GM12864 (cell line): ENCODE measurements at regions not wholly inside any gene's neighbourhood (a gene's known extent, or its start where the extent isn't known, plus 50 kb on each side); places are given as distances from the start of the nearest gene placed in this dataset.

ENCODE experiments used
- DNase-seq: peaks from one replicate; pipeline ENCODE4 v3.0.0-alpha.2; 2011; ENCODE audit warnings: low read depth
- H3K4me3 ChIP-seq: 2 replicates; pipeline ENCODE4 v1.5.1; 2011; ENCODE audit warnings: mild to moderate bottlenecking, low read depth, low read length, control low read depth
- TF ChIP-seq, protein P1 (sequence below): IDR thresholded peaks from 2 replicates; pipeline ENCODE4 v1.5.1; 2011; ENCODE audit warnings: low read depth, mild to moderate bottlenecking, moderate library complexity, low read length, control low read depth, inconsistent platforms; ENCODE audit errors: missing control alignments

DNA sequence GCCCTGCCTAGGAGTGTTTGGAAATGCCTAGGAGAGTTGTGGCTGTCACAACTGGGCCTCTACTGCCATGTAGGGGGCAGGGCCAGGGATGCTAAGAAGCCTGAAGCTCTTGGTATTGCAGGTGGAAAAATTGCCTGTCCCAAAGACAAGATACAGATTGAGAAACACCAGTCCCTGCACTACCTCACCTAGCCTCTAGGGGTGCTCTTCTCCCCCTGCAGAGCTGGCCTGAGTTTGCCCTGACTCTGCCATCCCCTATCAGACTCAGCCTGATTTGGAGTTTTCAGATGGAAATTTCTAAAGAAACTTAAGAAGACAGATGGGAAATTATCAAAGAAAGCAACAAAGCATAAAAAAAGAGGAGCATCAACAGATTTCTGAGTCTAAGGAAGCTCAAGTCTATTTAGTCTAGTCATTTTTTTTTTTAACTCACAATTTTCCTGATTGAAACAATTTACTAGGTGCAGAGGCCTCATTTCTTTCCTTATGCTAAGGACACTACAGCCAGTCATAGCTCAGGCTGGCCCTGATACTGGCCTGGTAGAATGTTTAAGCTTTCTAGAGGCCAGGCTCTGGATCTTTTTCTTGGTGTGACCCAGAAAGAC, 61.4 kb upstream of the LRRN2 start:
- TF ChIP-seq, protein P1, sequence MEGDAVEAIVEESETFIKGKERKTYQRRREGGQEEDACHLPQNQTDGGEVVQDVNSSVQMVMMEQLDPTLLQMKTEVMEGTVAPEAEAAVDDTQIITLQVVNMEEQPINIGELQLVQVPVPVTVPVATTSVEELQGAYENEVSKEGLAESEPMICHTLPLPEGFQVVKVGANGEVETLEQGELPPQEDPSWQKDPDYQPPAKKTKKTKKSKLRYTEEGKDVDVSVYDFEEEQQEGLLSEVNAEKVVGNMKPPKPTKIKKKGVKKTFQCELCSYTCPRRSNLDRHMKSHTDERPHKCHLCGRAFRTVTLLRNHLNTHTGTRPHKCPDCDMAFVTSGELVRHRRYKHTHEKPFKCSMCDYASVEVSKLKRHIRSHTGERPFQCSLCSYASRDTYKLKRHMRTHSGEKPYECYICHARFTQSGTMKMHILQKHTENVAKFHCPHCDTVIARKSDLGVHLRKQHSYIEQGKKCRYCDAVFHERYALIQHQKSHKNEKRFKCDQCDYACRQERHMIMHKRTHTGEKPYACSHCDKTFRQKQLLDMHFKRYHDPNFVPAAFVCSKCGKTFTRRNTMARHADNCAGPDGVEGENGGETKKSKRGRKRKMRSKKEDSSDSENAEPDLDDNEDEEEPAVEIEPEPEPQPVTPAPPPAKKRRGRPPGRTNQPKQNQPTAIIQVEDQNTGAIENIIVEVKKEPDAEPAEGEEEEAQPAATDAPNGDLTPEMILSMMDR, result peak; percentile 99
- H3K4me3 ChIP-seq, result no peak overlapping the region
- DNase-seq, result peak; percentile 29

DNA sequence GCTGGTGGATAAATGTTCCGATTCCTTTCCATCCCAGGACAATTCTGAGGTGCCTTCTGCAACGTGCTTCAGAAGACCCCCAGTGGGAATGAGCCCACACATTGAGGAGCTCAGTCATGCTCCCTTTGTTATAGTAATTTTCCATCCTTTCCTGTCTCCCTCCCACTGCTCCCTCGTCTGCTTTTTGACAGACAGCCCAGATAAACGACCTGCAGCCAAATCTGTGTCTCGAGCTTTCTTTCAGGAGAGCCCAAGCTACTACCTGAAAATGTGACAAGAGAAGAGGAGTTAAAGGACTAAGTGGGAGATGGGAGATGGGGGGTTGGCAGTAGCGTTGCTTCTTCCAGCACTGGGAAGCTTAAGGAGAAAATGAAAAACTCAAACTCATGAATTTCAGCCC, 65.9 kb upstream of the LRRN2 start:
- no peak for DNase-seq
- H3K4me3 ChIP-seq, result no peak overlapping the region
- TF ChIP-seq, protein P1, result no peak

DNA sequence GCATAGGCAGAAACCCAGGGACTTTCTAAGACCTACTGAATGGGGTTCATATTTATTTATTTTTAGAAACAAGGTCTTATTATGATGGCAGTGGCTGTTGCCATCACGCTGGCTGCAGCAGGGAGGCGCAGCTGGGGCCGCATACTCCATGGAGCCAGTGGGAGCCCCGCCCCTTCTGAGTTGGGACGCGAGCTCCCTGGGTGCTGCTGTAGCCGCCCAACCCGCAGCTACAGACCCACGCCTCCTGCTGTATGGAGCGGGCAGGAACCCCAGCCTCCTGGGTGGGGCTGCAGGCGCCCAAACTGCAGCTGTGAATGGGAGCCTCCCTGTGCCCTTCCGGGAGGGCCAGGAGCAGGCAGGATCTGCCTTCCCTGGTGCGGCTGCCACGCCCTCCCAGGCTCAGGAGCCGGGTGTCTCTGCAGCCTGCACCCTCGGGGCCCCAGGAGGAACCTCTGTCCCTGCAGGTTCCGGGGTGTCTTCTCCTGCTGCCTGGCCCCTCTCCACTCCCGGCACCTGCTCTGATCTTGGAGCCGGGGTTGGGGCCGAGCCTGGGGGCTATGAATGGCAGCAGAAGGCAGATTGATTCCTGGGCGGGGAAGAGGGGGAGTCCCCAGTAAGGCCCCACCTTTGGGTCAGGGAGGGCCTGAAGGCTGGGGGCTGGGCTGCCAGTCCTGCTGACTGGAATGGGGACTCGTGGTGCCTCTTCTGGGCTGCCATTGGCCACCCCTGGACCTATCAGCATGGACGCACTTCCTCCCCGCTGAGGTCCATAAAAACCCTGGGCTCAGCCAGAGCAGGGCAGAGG, 66.5 kb upstream of the LRRN2 start:
- TF ChIP-seq, protein P1, result no peak
- H3K4me3 ChIP-seq, result no peak overlapping the region
- no peak for DNase-seq

DNA sequence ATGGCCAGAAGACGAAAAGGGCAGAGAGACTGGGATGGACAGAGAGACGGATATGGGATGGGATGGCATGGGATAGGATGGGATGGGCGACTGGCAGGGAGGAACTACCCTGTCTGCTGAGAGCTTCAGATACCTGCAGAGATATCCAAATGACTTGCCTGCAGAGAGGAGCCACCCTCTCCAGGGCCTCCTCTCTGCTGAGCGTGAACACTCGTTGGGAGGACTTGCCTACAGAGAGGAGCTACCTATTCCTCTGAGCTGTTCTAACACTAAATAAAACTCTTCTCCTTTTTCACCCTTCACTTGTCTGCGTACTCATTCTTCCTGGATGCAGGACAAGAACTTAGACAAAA, 67.1 kb upstream of the LRRN2 start:
- no peak for DNase-seq
- TF ChIP-seq, protein P1, result no peak
- no peak overlapping the region for H3K4me3 ChIP-seq

DNA sequence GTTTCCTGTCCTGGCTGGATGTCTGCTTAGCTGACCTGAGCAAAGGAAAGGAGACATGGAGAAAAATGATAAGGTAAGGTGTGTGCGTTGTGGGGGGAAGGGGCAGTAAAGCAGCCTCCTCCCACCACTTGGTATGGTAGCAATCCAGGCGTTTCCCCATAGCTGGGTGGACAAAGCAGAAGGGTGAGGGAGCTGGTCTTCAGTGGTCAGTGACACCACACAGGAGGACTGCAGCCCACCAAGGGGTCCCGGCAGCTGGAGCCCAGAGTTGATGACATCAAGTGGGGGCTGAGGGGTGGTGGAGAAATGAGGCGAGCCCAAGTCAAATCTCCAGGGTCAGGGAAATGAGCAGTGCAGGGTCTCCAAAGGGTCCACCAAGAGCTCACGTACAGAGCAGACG, 69.3 kb upstream of the LRRN2 start:
- no peak overlapping the region for H3K4me3 ChIP-seq
- TF ChIP-seq, protein P1, result no peak
- no peak for DNase-seq

DNA sequence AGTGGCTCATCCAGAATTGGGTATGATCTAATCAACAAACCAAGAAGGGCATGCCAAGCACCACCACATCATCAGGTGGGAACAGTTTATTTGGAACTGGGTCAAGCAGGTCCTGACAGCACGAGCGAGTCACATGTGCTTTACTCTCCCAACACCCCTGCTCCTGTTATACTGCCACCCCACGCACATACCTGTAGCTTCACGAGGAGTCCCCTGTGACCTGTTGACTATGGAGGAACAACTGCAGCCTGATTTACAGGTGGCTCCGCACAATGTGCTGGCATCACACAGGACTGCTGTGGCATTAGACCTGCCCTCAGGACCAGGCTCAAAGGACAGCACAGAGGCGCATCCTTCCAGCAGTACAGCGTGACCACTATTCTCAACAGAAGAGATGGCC, 70.8 kb upstream of the LRRN2 start:
- TF ChIP-seq, protein P1, result no peak
- H3K4me3 ChIP-seq, result no peak overlapping the region
- no peak for DNase-seq

DNA sequence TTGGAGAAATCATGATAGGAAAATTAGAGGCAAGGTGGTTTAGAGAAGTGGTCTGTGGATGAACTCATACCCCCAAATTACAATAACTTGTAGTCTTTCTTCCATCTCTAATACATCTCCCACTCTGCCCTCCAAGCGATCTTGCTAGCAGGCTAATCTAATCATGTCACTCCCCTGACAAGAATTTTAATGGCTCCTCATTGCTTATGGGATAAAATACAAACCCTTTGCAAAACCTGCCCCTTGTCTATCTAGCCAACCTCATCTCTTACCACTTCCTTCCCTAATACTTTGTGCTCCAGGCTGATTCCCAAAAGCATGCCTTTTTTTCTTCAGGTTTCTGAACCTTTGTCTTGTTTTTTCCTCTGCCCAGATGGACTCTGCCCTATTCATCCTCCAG, 71.3 kb upstream of the LRRN2 start:
- DNase-seq, result no peak
- TF ChIP-seq, protein P1, result no peak
- no peak overlapping the region for H3K4me3 ChIP-seq
